Right cardiac atrium (tissue), 5 donors: ENCODE measurements at regions not wholly inside any gene's neighbourhood (a gene's known extent, or its start where the extent isn't known, plus 50 kb on each side); places are given as distances from the start of the nearest gene placed in this dataset.
"Not testable (repeated sequence)": the region's sequence is repeated elsewhere in the genome, so short reads cannot be mapped to it uniquely, and the experiment has no call there.

Experiments
- ATAC-seq, 2 donors: fragments of 200-7000 bp; cut with Tn5 transposase; one replicate each; pipeline versions ENCODE4 v1.8.0 to v1.9.1; 2020; ENCODE audit warnings: moderate library complexity in 2 of 2, mild to moderate bottlenecking in 1 of 2
- DNase-seq, 3 donors: peaks; one replicate each; pipeline ENCODE4 v3.0.0-alpha.2; 2020
- H3K27ac ChIP-seq: one replicate; pipeline ENCODE4 v1.5.1; 2013; ENCODE audit warnings: mild to moderate bottlenecking, low read length, control low read depth, moderate library complexity
- H3K27me3 ChIP-seq: one replicate; pipeline ENCODE4 v1.6.1; 2013; ENCODE audit not compliant: control insufficient read depth, insufficient read depth
- H3K4me1 ChIP-seq: one replicate; pipeline ENCODE4 v1.6.1; 2013; ENCODE audit warnings: low read length; ENCODE audit not compliant: control insufficient read depth, insufficient read depth
- H3K4me3 ChIP-seq: one replicate; pipeline ENCODE4 v1.5.1; 2013; ENCODE audit warnings: low read length, control low read depth
- H3K9me3 ChIP-seq: one replicate; pipeline ENCODE4 v1.6.1; 2013; ENCODE audit warnings: low read length; ENCODE audit not compliant: control insufficient read depth
- WGBS: extraction: QIAGEN DNeasy Blood & Tissue Kit; methylation state at CpG from one replicate; pipeline ENCODE4 v1.1.7; 2013; 5-methylcytosine and 5-hydroxymethylcytosine counted together
- intact Hi-C, 4 donors: fragments of 100-400 bp; cut with DNase I; formaldehyde crosslinking; loops; one replicate each; pipeline versions ENCODE4 v1.11.0 to v1.14.0; 2022 to 2023
- donor health status: healthy with polysubstance abuse.
- donor health status: DM: no; HTN: yes; CAD: no.
- donor health status: DM: no; HTN: no; CAD: no.
- donor health status: DM: no; HTN: yes; CAD: no; lungs with severe emphysema.
- donor health status: DM: yes; HTN: yes; CAD: no.

DNA sequence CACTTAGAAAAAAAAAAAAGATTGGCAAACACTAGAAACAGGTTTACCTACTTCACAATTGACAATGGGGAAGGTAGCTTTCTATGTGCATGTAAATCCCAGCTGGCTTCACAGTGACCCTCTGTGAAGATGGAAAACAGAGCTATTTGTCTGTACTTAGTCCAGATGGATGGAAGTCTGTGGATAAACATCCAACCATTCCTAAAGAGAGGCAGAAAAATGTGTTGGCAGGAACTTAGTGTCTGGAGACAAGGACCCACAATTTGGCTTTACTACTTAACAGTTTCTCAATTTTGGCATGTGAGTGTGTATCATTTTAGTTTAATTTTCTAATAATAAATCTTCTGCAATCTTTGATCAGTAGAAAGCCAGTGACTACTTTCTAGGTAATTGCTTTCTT is 154.4 kb downstream of the RAD51AP2 start:
- Histone ChIP-seq H3K4me1 (no peaks in the 10 kb centered on the region), H3K27me3 (no peaks in the 10 kb centered on the region), H3K27ac (no peak overlapping the region), H3K9me3 (no peaks in the 10 kb centered on the region), H3K4me3 (no peak overlapping the region)
- intact Hi-C loops = no loop called here
- DNase-seq (no peak), ATAC-seq (no peak)

DNA sequence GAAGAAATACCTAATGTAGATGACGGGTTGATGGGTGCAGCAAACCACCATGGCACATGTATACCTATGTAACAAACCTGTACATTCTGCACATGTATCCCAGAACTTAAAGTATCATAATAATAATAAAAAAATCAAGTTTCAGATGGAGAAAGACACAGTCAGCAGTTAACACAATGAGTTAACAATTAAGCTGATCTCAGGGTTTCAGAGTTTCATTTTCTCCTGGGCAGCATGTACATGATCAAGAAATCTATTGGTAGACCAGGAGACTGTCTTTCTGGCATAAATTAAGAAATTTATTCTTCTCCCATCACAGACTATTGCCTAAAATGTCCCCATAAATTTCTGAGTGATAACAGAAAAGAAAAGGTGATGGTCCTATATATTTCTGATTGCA is 155.3 kb downstream of the RAD51AP2 start:
- intact Hi-C loops = no loop called here
- Histone ChIP-seq H3K27me3 (no peaks in the 10 kb centered on the region), H3K4me1 (no peaks in the 10 kb centered on the region), H3K4me3 (no peak overlapping the region), H3K9me3 (no peaks in the 10 kb centered on the region), H3K27ac (no peak overlapping the region)
- ATAC-seq = no peak
- 79% methylated on average over 1 of the region's 1 CpG for WGBS
- no peak for DNase-seq

- 70% methylated on average over 6 of the region's 6 CpGs for WGBS
- no peak for DNase-seq
Measured at GRCh38 chr2:17355608-17356329, 162.5 kb downstream of the RAD51AP2 start.

GRCh38 chr2:17353263-17353662 is 165.0 kb downstream of the RAD51AP2 start:
- H3K4me1 ChIP-seq = no peaks in the 10 kb centered on the region
- H3K27ac ChIP-seq = no peak overlapping the region
- H3K27me3 ChIP-seq = no peaks in the 10 kb centered on the region
- H3K9me3 ChIP-seq = no peaks in the 10 kb centered on the region
- intact Hi-C loops = no loop called here
- ATAC-seq = no peak
- DNase-seq = no peak
- H3K4me3 ChIP-seq = no peak overlapping the region

More at GRCh38 chr2:17355608-17356329, 162.5 kb downstream of the RAD51AP2 start:
- no peak for ATAC-seq
- Histone ChIP-seq H3K9me3 (no peaks in the 10 kb centered on the region), H3K27me3 (no peaks in the 10 kb centered on the region), H3K4me1 (no peaks in the 10 kb centered on the region), H3K27ac (no peak overlapping the region), H3K4me3 (no peak overlapping the region)
- intact Hi-C loops = no loop called here

- H3K4me1 ChIP-seq, intact Hi-C loops, H3K27me3 ChIP-seq, DNase-seq, H3K9me3 ChIP-seq, H3K4me3 ChIP-seq, H3K27ac ChIP-seq, ATAC-seq: not testable (repeated sequence)
- 80% methylated on average over 4 of the region's 4 CpGs for WGBS
Measured at GRCh38 chr2:17342692-17343091, 175.5 kb downstream of the RAD51AP2 start.

DNA sequence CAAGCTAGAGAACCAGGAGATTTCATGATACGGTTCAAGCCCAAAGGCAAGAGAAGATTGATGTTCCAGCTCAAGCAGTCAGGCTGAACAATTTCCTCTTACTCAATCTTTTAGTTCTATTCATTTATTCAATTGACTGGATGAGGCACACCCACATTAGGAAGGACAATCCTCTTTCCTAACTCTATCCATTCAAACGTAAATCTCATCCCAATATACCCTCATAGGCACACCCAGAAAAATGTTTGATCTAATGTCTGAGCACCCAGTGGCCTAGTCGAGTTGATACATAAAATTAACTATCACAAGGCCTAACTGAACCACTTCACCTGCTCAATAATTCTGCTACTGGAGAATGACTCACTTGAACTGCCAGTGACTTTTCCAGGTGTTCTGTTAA is 180.7 kb downstream of the RAD51AP2 start:
- no peaks in the 10 kb centered on the region for H3K27me3 ChIP-seq
- ATAC-seq = no peak
- H3K4me1 ChIP-seq = no peaks in the 10 kb centered on the region
- intact Hi-C loops = no loop called here
- no peak overlapping the region for H3K27ac ChIP-seq
- 75% methylated on average over 3 of the region's 3 CpGs for WGBS
- H3K4me3 ChIP-seq = no peak overlapping the region
- no peaks in the 10 kb centered on the region for H3K9me3 ChIP-seq
- no peak for DNase-seq

DNA sequence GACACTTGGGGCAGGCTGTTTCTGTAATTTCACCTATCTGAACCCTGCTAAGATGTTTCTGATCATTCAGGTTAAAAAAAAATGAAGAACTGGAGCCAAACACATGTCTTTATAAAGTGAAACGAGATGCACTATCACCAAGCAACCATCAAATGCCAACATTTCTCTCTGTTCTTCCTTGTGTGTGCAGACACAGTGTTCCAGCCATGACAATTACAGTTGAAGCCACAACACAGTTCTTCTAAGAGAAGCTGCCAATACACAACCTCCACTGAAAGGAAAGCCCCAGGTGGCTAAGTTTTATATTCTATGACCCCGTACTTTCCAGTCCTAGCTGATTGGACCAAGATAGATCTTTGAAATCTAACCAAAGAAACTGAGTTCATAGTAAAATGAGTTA is 181.8 kb downstream of the RAD51AP2 start:
- H3K9me3 ChIP-seq = no peaks in the 10 kb centered on the region
- no peaks in the 10 kb centered on the region for H3K27me3 ChIP-seq
- ATAC-seq (no peak), DNase-seq (no peak)
- H3K4me3 ChIP-seq = no peak overlapping the region
- no peaks in the 10 kb centered on the region for H3K4me1 ChIP-seq
- intact Hi-C loops = no loop called here
- H3K27ac ChIP-seq = no peak overlapping the region
- WGBS = 61% methylated on average over 2 of the region's 2 CpGs

GRCh38 chr2:17334300-17334699 is 183.9 kb downstream of the RAD51AP2 start:
- Histone ChIP-seq H3K4me1 (no peaks in the 10 kb centered on the region), H3K27ac (no peak overlapping the region), H3K27me3 (no peaks in the 10 kb centered on the region), H3K4me3 (no peak overlapping the region), H3K9me3 (no peaks in the 10 kb centered on the region)
- intact Hi-C loops = no loop called here
- no peak for DNase-seq
- no peak for ATAC-seq

DNA sequence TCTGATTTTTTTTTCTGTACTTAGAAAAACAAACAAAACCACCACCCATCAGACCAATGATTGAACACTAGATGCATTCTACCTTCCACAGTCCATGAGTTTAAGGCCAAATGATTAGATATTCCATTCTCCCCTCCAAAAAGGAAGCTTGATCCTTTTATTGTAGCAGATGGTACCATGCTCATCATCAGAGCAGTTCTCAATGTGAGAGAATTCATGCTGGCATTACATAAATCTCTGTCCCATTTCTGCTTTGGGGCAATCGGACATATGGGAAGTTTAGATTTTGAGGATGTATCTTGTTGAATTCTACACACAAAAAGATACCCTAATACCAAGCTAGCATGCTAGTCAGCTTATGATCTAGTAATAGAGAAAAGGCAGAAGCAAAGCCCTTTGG is 186.6 kb downstream of the RAD51AP2 start:
- Histone ChIP-seq H3K4me3 (no peak overlapping the region), H3K4me1 (no peaks in the 10 kb centered on the region), H3K9me3 (no peaks in the 10 kb centered on the region), H3K27ac (no peak overlapping the region), H3K27me3 (no peaks in the 10 kb centered on the region)
- no peak for DNase-seq
- WGBS = 90% methylated on average over 1 of the region's 1 CpG
- ATAC-seq = no peak
- intact Hi-C loops = no loop called here

DNA sequence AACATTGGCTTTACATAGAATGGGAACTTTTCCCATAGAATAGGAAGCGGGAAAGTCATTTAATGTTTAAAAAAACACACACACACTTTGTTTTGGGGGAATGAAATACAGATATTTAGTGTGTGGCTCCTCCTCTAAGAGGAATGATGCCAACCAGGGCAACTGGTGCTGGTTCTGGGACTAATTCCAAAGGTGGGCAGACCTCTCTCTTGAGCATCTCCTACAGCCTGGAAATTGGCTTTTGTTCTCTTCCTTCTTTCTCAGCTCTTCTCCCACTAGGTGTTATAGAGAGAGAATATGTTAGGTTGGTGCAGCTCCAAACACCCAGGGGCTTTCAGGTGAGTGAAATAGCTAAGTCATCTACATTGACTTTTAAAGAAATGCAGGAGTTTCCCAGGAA is 190.1 kb downstream of the RAD51AP2 start:
- H3K9me3 ChIP-seq = no peaks in the 10 kb centered on the region
- no peaks in the 10 kb centered on the region for H3K4me1 ChIP-seq
- H3K27ac ChIP-seq = no peak overlapping the region
- DNase-seq (no peak), ATAC-seq (no peak)
- no peak overlapping the region for H3K4me3 ChIP-seq
- 87% methylated on average over 1 of the region's 1 CpG for WGBS
- intact Hi-C loops = no loop called here
- no peaks in the 10 kb centered on the region for H3K27me3 ChIP-seq

DNA sequence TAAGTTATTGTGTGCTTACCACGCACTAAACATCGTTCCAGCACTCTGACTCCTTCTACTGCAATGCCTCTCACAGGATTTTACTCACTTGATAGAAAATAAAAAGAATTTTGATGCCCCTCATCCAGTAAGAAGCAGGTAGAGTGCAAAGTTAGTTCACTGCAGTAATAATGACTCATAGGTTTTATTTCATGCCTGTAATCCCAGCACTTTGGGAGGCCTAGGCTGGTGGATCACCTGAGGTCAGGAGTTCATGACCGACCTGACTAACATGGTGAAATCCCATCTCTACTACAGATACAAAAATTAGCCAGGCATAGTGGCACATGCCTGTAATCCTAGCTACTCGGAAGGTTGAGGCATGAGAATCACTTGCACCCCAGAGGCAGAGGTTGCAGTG is 190.6 kb downstream of the RAD51AP2 start:
- ATAC-seq = no peak
- Histone ChIP-seq H3K27ac (no peak overlapping the region), H3K4me1 (no peaks in the 10 kb centered on the region), H3K4me3 (no peak overlapping the region), H3K9me3 (no peaks in the 10 kb centered on the region), H3K27me3 (no peaks in the 10 kb centered on the region)
- 78% methylated on average over 4 of the region's 4 CpGs for WGBS
- no peak for DNase-seq
- intact Hi-C loops = no loop called here

GRCh38 chr2:17326717-17327116 is 191.5 kb downstream of the RAD51AP2 start:
- WGBS = 56% methylated on average over 2 of the region's 2 CpGs

More at GRCh38 chr2:17326717-17327116, 191.5 kb downstream of the RAD51AP2 start:
- Histone ChIP-seq H3K27me3 (no peaks in the 10 kb centered on the region), H3K27ac (no peak overlapping the region), H3K9me3 (no peaks in the 10 kb centered on the region), H3K4me3 (no peak overlapping the region), H3K4me1 (no peaks in the 10 kb centered on the region)
- no peak for ATAC-seq
- intact Hi-C loops = no loop called here
- no peak for DNase-seq
